Activated naive CD8-positive, alpha-beta T cell treated with anti-CD3 and anti-CD28 coated beads, Interleukin-2, amount 50 U/mL, for 24 hours (primary cell): ENCODE measurements at regions not wholly inside any gene's neighbourhood (a gene's known extent, or its start where the extent isn't known, plus 50 kb on each side); places are given as distances from the start of the nearest gene placed in this dataset.
"Not testable (repeated sequence)": the region's sequence is repeated elsewhere in the genome, so short reads cannot be mapped to it uniquely, and the experiment has no call there.

Experiments used
- ATAC-seq: fragments of 150-1000 bp; cut with Tn5 transposase; one replicate; pipeline ENCODE4 v1.10.0; 2021
- DNase-seq: peaks from one replicate; pipeline ENCODE4 v3.0.0; 2021
- H3K27ac Mint-ChIP-seq: one replicate; pipeline ENCODE4 v1.8.0; 2021; ENCODE audit warnings: mild to moderate bottlenecking, mixed read lengths
- H3K27me3 Mint-ChIP-seq: one replicate; pipeline ENCODE4 v1.8.0; 2021; ENCODE audit warnings: mixed read lengths
- H3K36me3 Mint-ChIP-seq: one replicate; pipeline ENCODE4 v1.8.0; 2021; ENCODE audit warnings: low read depth, mixed read lengths
- H3K4me1 Mint-ChIP-seq: one replicate; pipeline ENCODE4 v1.8.0; 2021; ENCODE audit warnings: mixed read lengths
- H3K4me3 Mint-ChIP-seq: one replicate; pipeline ENCODE4 v1.8.0; 2021; ENCODE audit warnings: mild to moderate bottlenecking, moderate library complexity, mixed read lengths
- H3K9me3 Mint-ChIP-seq: one replicate; pipeline ENCODE4 v1.8.0; 2021; ENCODE audit warnings: mixed read lengths

GRCh38 chr1:163632269-163632668 lies 310.5 kb downstream of the NUF2 start:
- no peak overlapping the region for H3K4me3 Mint-ChIP-seq
- no peak overlapping the region for H3K27ac Mint-ChIP-seq
- H3K4me1 Mint-ChIP-seq = no peaks in the 10 kb centered on the region
- no peaks in the 10 kb centered on the region for H3K27me3 Mint-ChIP-seq
- H3K36me3 Mint-ChIP-seq = no peaks in the 10 kb centered on the region
- DNase-seq (no peak), ATAC-seq (no peak)
- peaks cover 34% of the 10 kb centered on the region for H3K9me3 Mint-ChIP-seq

- no peak overlapping the region for H3K4me3 Mint-ChIP-seq
- peaks cover 30% of the 10 kb centered on the region for H3K9me3 Mint-ChIP-seq
- DNase-seq (no peak), ATAC-seq (no peak)
- H3K36me3 Mint-ChIP-seq = no peaks in the 10 kb centered on the region
- H3K4me1 Mint-ChIP-seq = no peaks in the 10 kb centered on the region
- H3K27me3 Mint-ChIP-seq = no peaks in the 10 kb centered on the region
- H3K27ac Mint-ChIP-seq = no peak overlapping the region
Measured at GRCh38 chr1:163633366-163633765, 311.6 kb downstream of the NUF2 start.

- H3K36me3 Mint-ChIP-seq, DNase-seq, H3K4me3 Mint-ChIP-seq, H3K27ac Mint-ChIP-seq, H3K4me1 Mint-ChIP-seq, H3K27me3 Mint-ChIP-seq, ATAC-seq: not testable (repeated sequence)
- peaks cover 12% of the 10 kb centered on the region for H3K9me3 Mint-ChIP-seq
Measured at GRCh38 chr1:163645676-163646075, 323.9 kb downstream of the NUF2 start.

GRCh38 chr1:163650624-163651023 lies 328.9 kb downstream of the NUF2 start:
- Mint-ChIP-seq H3K27ac (no peak overlapping the region), H3K4me1 (no peaks in the 10 kb centered on the region), H3K27me3 (no peaks in the 10 kb centered on the region), H3K9me3 (peaks cover 12% of the 10 kb centered on the region), H3K4me3 (no peak overlapping the region), H3K36me3 (no peaks in the 10 kb centered on the region)
- DNase-seq (no peak), ATAC-seq (no peak)

GRCh38 chr1:163652441-163652840 lies 330.7 kb downstream of the NUF2 start:
- ATAC-seq = no peak
- DNase-seq = no peak
- no peak overlapping the region for H3K27ac Mint-ChIP-seq
- no peaks in the 10 kb centered on the region for H3K36me3 Mint-ChIP-seq
- H3K9me3 Mint-ChIP-seq = peaks cover 5% of the 10 kb centered on the region
- H3K4me3 Mint-ChIP-seq = no peak overlapping the region
- no peaks in the 10 kb centered on the region for H3K4me1 Mint-ChIP-seq
- H3K27me3 Mint-ChIP-seq = no peaks in the 10 kb centered on the region

GRCh38 chr1:163655565-163655964 lies 333.8 kb downstream of the NUF2 start:
- no peak for ATAC-seq
- no peak overlapping the region for H3K27ac Mint-ChIP-seq

GRCh38 chr1:163656095-163656759 lies 334.5 kb downstream of the NUF2 start:
- no peaks in the 10 kb centered on the region for H3K27me3 Mint-ChIP-seq
- DNase-seq (no peak), ATAC-seq (no peak)
- H3K27ac Mint-ChIP-seq = no peak overlapping the region
- no peaks in the 10 kb centered on the region for H3K9me3 Mint-ChIP-seq
- no peaks in the 10 kb centered on the region for H3K36me3 Mint-ChIP-seq
- no peak overlapping the region for H3K4me3 Mint-ChIP-seq
- no peaks in the 10 kb centered on the region for H3K4me1 Mint-ChIP-seq

More at GRCh38 chr1:163655565-163655964, 333.8 kb downstream of the NUF2 start:
- DNase-seq = no peak
- H3K36me3 Mint-ChIP-seq = no peaks in the 10 kb centered on the region
- H3K27me3 Mint-ChIP-seq = no peaks in the 10 kb centered on the region
- no peak overlapping the region for H3K4me3 Mint-ChIP-seq
- H3K9me3 Mint-ChIP-seq = peaks cover under 1% of the 10 kb centered on the region
- no peaks in the 10 kb centered on the region for H3K4me1 Mint-ChIP-seq

GRCh38 chr1:163657719-163658118 lies 336.0 kb downstream of the NUF2 start:
- H3K27ac Mint-ChIP-seq = no peak overlapping the region
- no peaks in the 10 kb centered on the region for H3K27me3 Mint-ChIP-seq
- no peaks in the 10 kb centered on the region for H3K4me1 Mint-ChIP-seq
- no peaks in the 10 kb centered on the region for H3K36me3 Mint-ChIP-seq
- H3K9me3 Mint-ChIP-seq = no peaks in the 10 kb centered on the region
- no peak overlapping the region for H3K4me3 Mint-ChIP-seq
- no peak for DNase-seq
- no peak for ATAC-seq

GRCh38 chr1:163661391-163661790 lies 339.6 kb downstream of the NUF2 start:
- Mint-ChIP-seq H3K9me3 (no peaks in the 10 kb centered on the region), H3K4me1 (no peaks in the 10 kb centered on the region), H3K4me3 (no peak overlapping the region), H3K36me3 (no peaks in the 10 kb centered on the region), H3K27ac (no peak overlapping the region), H3K27me3 (no peaks in the 10 kb centered on the region)
- DNase-seq (no peak), ATAC-seq (no peak)

- H3K4me1 Mint-ChIP-seq = no peaks in the 10 kb centered on the region
- no peaks in the 10 kb centered on the region for H3K36me3 Mint-ChIP-seq
- H3K27ac Mint-ChIP-seq = no peak overlapping the region
- no peak for DNase-seq
- no peaks in the 10 kb centered on the region for H3K27me3 Mint-ChIP-seq
- H3K9me3 Mint-ChIP-seq = no peaks in the 10 kb centered on the region
- no peak overlapping the region for H3K4me3 Mint-ChIP-seq
- ATAC-seq = no peak
Measured at GRCh38 chr1:163664671-163665335, 343.0 kb downstream of the NUF2 start.

GRCh38 chr1:163668472-163668871 lies 346.7 kb downstream of the NUF2 start:
- H3K36me3 Mint-ChIP-seq = no peaks in the 10 kb centered on the region
- H3K4me3 Mint-ChIP-seq = no peak overlapping the region
- no peak overlapping the region for H3K27ac Mint-ChIP-seq
- no peaks in the 10 kb centered on the region for H3K4me1 Mint-ChIP-seq
- H3K9me3 Mint-ChIP-seq = peaks cover 6% of the 10 kb centered on the region
- DNase-seq (no peak), ATAC-seq (no peak)
- H3K27me3 Mint-ChIP-seq = no peaks in the 10 kb centered on the region

- ATAC-seq (no peak), DNase-seq (no peak)
- Mint-ChIP-seq H3K36me3 (no peaks in the 10 kb centered on the region), H3K4me3 (no peak overlapping the region), H3K4me1 (no peaks in the 10 kb centered on the region), H3K27ac (no peak overlapping the region), H3K27me3 (no peaks in the 10 kb centered on the region), H3K9me3 (peaks cover 6% of the 10 kb centered on the region)
Measured at GRCh38 chr1:163670989-163671757, 349.4 kb downstream of the NUF2 start.

GRCh38 chr1:163672976-163673758 lies 351.4 kb downstream of the NUF2 start:
- H3K36me3 Mint-ChIP-seq = no peaks in the 10 kb centered on the region
- H3K9me3 Mint-ChIP-seq = peaks cover 6% of the 10 kb centered on the region
- peaks cover 2% of the 10 kb centered on the region for H3K27me3 Mint-ChIP-seq
- ATAC-seq (no peak), DNase-seq (no peak)
- H3K27ac Mint-ChIP-seq = no peak overlapping the region
- H3K4me1 Mint-ChIP-seq = no peaks in the 10 kb centered on the region
- no peak overlapping the region for H3K4me3 Mint-ChIP-seq

- no peak for DNase-seq
- H3K27ac Mint-ChIP-seq = no peak overlapping the region
- ATAC-seq = no peak
Measured at GRCh38 chr1:163673759-163674151, 352.0 kb downstream of the NUF2 start.

More at GRCh38 chr1:163673759-163674151, 352.0 kb downstream of the NUF2 start:
- Mint-ChIP-seq H3K4me1 (no peaks in the 10 kb centered on the region), H3K4me3 (no peak overlapping the region), H3K27me3 (peaks cover 2% of the 10 kb centered on the region), H3K36me3 (no peaks in the 10 kb centered on the region), H3K9me3 (peaks cover 6% of the 10 kb centered on the region)
